ENCODE measurements at regions not wholly inside any gene's neighbourhood (a gene's known extent, or its start where the extent isn't known, plus 50 kb on each side); places are given as distances from the start of the nearest gene placed in this dataset.

DNA sequence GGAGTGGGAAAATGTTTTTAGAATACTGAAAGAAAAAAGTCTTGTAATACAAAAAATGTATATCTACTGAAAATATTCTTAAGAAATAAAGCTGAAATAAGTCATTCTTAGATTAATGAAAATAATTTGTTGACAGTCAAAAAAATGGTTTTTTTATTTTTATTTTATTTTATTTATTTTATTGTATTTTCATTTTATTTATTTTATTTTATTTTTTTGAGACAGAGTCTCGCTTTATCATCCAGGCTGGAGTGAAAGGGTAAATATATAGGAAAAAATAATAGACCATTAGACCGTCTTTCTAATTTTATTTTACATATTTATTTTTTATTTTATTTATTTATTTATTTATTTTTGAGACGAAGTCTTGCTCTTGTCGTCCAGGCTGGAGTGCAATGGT lies 1583.6 kb upstream of the TMEFF2 start:
- CTCF ChIA-PET (ENCODE audit: partially characterized antibody) = no interaction called here
- H3K27me3 ChIP-seq (replicated peaks in 1 of 4; ENCODE audit: control insufficient read depth in 3 of 4, extremely low read depth in 1 of 4, insufficient read depth in 3 of 4, low read length in 3 of 4) = no peaks in the 10 kb centered on the region
- no peaks in the 10 kb centered on the region for H3K9me3 ChIP-seq (ENCODE audit: insufficient read depth in 2 of 2, low read depth in 1 of 2, low read length in 1 of 2)
- 90% methylated on average over 4 of the region's 4 CpGs; no CpG with 5 or more reads in 1 of the 2 experiments for WGBS, 2 experiments (ENCODE audit: extremely low coverage in 1 of 2, insufficient coverage in 1 of 2, insufficient read length in 1 of 2, insufficient replicate concordance in 2 of 2, low coverage in 1 of 2, low lambda C conversion rate in 2 of 2, missing lambda C conversion rate in 1 of 2)
- H3K4me1 ChIP-seq (replicated peaks in 1 of 4; ENCODE audit: control insufficient read depth in 3 of 4, insufficient read depth in 4 of 4, low read length in 3 of 4) = no peaks in the 10 kb centered on the region
- no peak overlapping the region for H2AFZ ChIP-seq (ENCODE audit: low read length)
- H2BK5ac ChIP-seq (ENCODE audit: low read depth, low read length) = no peak overlapping the region
- H4K20me1 ChIP-seq (replicated peaks in 1 of 2; ENCODE audit: control insufficient read depth in 1 of 2, insufficient read depth in 2 of 2, low read length in 2 of 2) = no peaks in the 10 kb centered on the region
- no peak overlapping the region for H2BK120ac ChIP-seq (replicated peaks; ENCODE audit: low read depth, low read length)
- no peak overlapping the region for H4K8ac ChIP-seq (ENCODE audit: extremely low read depth, insufficient read depth, low read length)
- no peaks in the 10 kb centered on the region for H3K23me2 ChIP-seq (ENCODE audit: low read depth, low read length)
- H2AK5ac ChIP-seq (ENCODE audit: low read depth, low read length) = no peak overlapping the region
- no peak for FAIRE-seq
- no peak overlapping the region for H3K4me3 ChIP-seq (ENCODE audit: extremely low read depth in 1 of 4, insufficient read depth in 2 of 4, low read depth in 3 of 4, low read length in 4 of 4)
- H3K79me2 ChIP-seq (ENCODE audit: control insufficient read depth in 1 of 2, insufficient read depth in 2 of 2, low read length in 2 of 2) = no peaks in the 10 kb centered on the region
- POLR2A ChIA-PET (ENCODE audit: partially characterized antibody) = no interaction called here
- no peak overlapping the region for H4K5ac ChIP-seq (ENCODE audit: insufficient read length, low read depth, low read length)
- no peaks in the 10 kb centered on the region for H3K36me3 ChIP-seq (ENCODE audit: control insufficient read depth in 2 of 4, insufficient read depth in 4 of 4, low read length in 3 of 4)
- H2BK20ac ChIP-seq (ENCODE audit: low read length) = no peak overlapping the region
- H3K9ac ChIP-seq (replicated peaks in 1 of 4; ENCODE audit: extremely low read depth in 1 of 4, low read depth in 3 of 4, low read length in 3 of 4) = no peak overlapping the region
- no peak overlapping the region for H3K27ac ChIP-seq (ENCODE audit: low read depth, low read length)
- H3K79me1 ChIP-seq (ENCODE audit: low read depth, low read length) = no peaks in the 10 kb centered on the region
- H2BK12ac ChIP-seq (ENCODE audit: low read depth, low read length) = no peak overlapping the region
- H2BK15ac ChIP-seq (ENCODE audit: low read length) = no peak overlapping the region
- H3K56ac ChIP-seq (replicated peaks; ENCODE audit: insufficient read length, low read depth, low read length) = no peak overlapping the region
- no peak overlapping the region for H3K4ac ChIP-seq (replicated peaks; ENCODE audit: insufficient read length, low read depth, low read length)
- no peak overlapping the region for H3K14ac ChIP-seq (ENCODE audit: insufficient read length)
- no peak overlapping the region for H4K91ac ChIP-seq (replicated peaks; ENCODE audit: insufficient read length, low read length)
- H3K23ac ChIP-seq (ENCODE audit: insufficient read length) = no peak overlapping the region
- H3K4me2 ChIP-seq (ENCODE audit: insufficient read depth in 1 of 2, low read depth in 2 of 2, low read length in 2 of 2) = no peak overlapping the region
- no peak for DNase-seq (ENCODE audit: low read depth in 1 of 2, low spot score in 2 of 2)
- no peak overlapping the region for H3K18ac ChIP-seq (ENCODE audit: extremely low read depth, low read length)
- TF ChIP-seq TAF1 (IDR thresholded peaks at IDR 0.05; ENCODE audit: low read depth, low read length) (no peak), CBX8 (IDR thresholded peaks at IDR 0.05; ENCODE audit: borderline replicate concordance, low read depth, low read length) (no peak), TCF12 (IDR thresholded peaks at IDR 0.05; ENCODE audit: low read depth, low read length) (no peak), SP4 (IDR thresholded peaks at IDR 0.05; ENCODE audit: low read length) (no peak), CREB1 (IDR thresholded peaks at IDR 0.05) (no peak), EZH2 (IDR thresholded peaks at IDR 0.05; ENCODE audit: low read depth, low read length, severe bottlenecking) (no peak), KDM4A (IDR thresholded peaks at IDR 0.05; ENCODE audit: low read depth, low read length, severe bottlenecking) (no peak), BRCA1 (IDR thresholded peaks at IDR 0.05; ENCODE audit: low read depth, low read length) (no peak), GABPA (IDR thresholded peaks at IDR 0.05; ENCODE audit: borderline replicate concordance, insufficient read depth, low read length) (no peak), BCL11A (IDR thresholded peaks at IDR 0.05; ENCODE audit: low read depth in 2 of 2, low read length in 2 of 2) (no peak), YY1 (IDR thresholded peaks at IDR 0.05; ENCODE audit: low read depth, low read length) (no peak), SIX5 (IDR thresholded peaks at IDR 0.05; ENCODE audit: low read depth, low read length) (no peak), POLR2AphosphoS5 (IDR thresholded peaks at IDR 0.05; ENCODE audit: low read depth, low read length) (no peak), BACH1 (IDR thresholded peaks at IDR 0.05; ENCODE audit: low read length) (no peak), SAP30 (IDR thresholded peaks at IDR 0.05; ENCODE audit: insufficient read depth, insufficient replicate concordance, low read length) (no peak), TEAD4 (IDR thresholded peaks at IDR 0.05; ENCODE audit: low read depth, low read length) (no peak), MAFK (IDR thresholded peaks at IDR 0.05; ENCODE audit: low read depth, low read length) (no peak), POLR2A (IDR thresholded peaks at IDR 0.05; ENCODE audit: control extremely low read depth in 1 of 2, low read depth in 2 of 2, low read length in 2 of 2) (no peak)
